Transverse colon (tissue), 4 donors: ENCODE measurements at regions not wholly inside any gene's neighbourhood (a gene's known extent, or its start where the extent isn't known, plus 50 kb on each side); places are given as distances from the start of the nearest gene placed in this dataset.

Experiments used
- DNase-seq: peaks from one replicate; pipeline ENCODE4 v3.0.0-alpha.2; 2019
- H3K27ac ChIP-seq, 4 donors: fragments of 200-600 bp; sonication (generic); 2 replicates each; pipeline ENCODE4 v1.5.1; 2016 to 2018; ENCODE audit warnings: inconsistent platforms in 4 of 4
- H3K27me3 ChIP-seq: fragments of 200-600 bp; sonication (generic); 2 replicates; pipeline ENCODE4 v1.5.1; 2017; ENCODE audit warnings: inconsistent platforms
- H3K36me3 ChIP-seq, 4 donors: fragments of 200-600 bp; sonication (generic); 2 replicates each; pipeline ENCODE4 v1.5.1; 2017 to 2019; ENCODE audit warnings: inconsistent platforms in 4 of 4
- H3K4me1 ChIP-seq, 4 donors: fragments of 200-600 bp; sonication (generic); 2 replicates each; pipeline ENCODE4 v1.5.1; 2017 to 2020; ENCODE audit warnings: inconsistent platforms in 4 of 4
- H3K4me3 ChIP-seq, 4 donors: fragments of 200-600 bp; sonication (generic); 1 replicate in 1 of 4; 2 replicates in 3 of 4; pipeline versions ENCODE4 v1.5.1 to v1.6.1; 2017 to 2019; ENCODE audit warnings: inconsistent platforms in 4 of 4
- H3K9me3 ChIP-seq, 2 donors: fragments of 200-600 bp; sonication (generic); 2 replicates each; pipeline ENCODE4 v1.5.1; 2017 to 2019; ENCODE audit warnings: inconsistent platforms in 2 of 2
- CTCF ChIP-seq, 5 experiments: fragments of 200-600 bp in 3 of 5; fragments of 450-650 bp in 2 of 5; sonication (generic) in 3 of 5; IDR thresholded peaks; 1 replicate in 2 of 5; 2 replicates in 3 of 5; pipeline ENCODE4 v1.5.1; 2016 to 2017; ENCODE audit warnings: antibody characterized with exemption in 5 of 5, inconsistent platforms in 3 of 5, mild to moderate bottlenecking in 2 of 5, moderate library complexity in 1 of 5
- EP300 ChIP-seq: sonication (generic); formaldehyde crosslinking; IDR thresholded peaks from one replicate; pipeline ENCODE4 v1.6.1; 2017; ENCODE audit warnings: antibody characterized with exemption, low read depth
- POLR2A ChIP-seq: fragments of 450-650 bp; IDR thresholded peaks from one replicate; pipeline ENCODE4 v1.6.1; 2016; ENCODE audit warnings: antibody characterized with exemption, mild to moderate bottlenecking, moderate library complexity
- POLR2AphosphoS5 ChIP-seq, 3 donors: sonication (generic); formaldehyde crosslinking; IDR thresholded peaks; one replicate each; pipeline ENCODE4 v1.6.1; 2016; ENCODE audit warnings: antibody characterized with exemption in 3 of 3
- WGBS, 2 donors: methylation state at CpG; one replicate each; pipeline ENCODE4 v1.1.5; 2018; ENCODE audit warnings: low coverage in 1 of 2; 5-methylcytosine and 5-hydroxymethylcytosine counted together
- in situ Hi-C, 4 donors: fragments of 200-750 bp; cut with MboI; loops; one replicate each; pipeline versions ENCODE4 v1.15.0 to v1.15.1; 2017; ENCODE audit warnings: low sequenced_read_pairs in 3 of 4, low pct_ligation_motif_present in 1 of 4, low pct_unique_long_range_greater_than_20kb in 1 of 4
- intact Hi-C: fragments of 100-400 bp; cut with DNase I; formaldehyde crosslinking; loops from one replicate; pipeline ENCODE4 v1.15.1; 2023; ENCODE audit warnings: low total_unique reads

DNA sequence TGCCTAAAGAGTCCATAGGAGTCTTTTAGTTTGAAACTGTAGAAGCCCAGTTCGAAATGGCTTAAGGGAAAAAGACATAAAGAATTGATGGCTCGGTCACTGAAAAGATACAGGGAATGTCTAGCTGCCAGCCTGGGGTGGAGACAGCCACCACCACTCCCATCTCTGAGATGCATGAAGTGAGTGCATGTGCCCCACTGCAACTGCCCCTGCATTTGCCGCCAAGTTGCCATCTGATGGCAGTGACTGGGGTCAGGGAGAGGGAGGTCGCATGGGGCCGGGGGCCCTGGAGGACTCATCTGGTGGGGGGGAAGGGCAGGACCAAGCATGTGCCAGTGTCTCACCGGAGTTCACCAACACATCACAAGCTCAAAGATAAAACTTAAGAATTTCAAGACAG lies 385.8 kb upstream of the SULF2 start:
- TF ChIP-seq POLR2A (no peak), POLR2AphosphoS5 (IDR thresholded peaks at IDR 0.05) (no peak), EP300 (no peak), CTCF (IDR thresholded peaks at IDR 0.05) (no peak)
- in situ Hi-C loops, result no loop called here
- DNase-seq, result no peak
- Histone ChIP-seq H3K36me3 (no peaks in the 10 kb centered on the region), H3K27me3 (peaks cover 10% of the 10 kb centered on the region), H3K27ac (no peak overlapping the region), H3K4me1 (peaks cover 0 to 3% (median 0%) of the 10 kb centered on the region in 4 donors), H3K9me3 (no peaks in the 10 kb centered on the region), H3K4me3 (no peak overlapping the region)
- intact Hi-C loops, result no loop called here
- WGBS, 2 donors, result 65 to 72% methylated on average over 4 to 6 of the region's 6 CpGs

GRCh38 chr20:48170625-48171024 lies 385.3 kb upstream of the SULF2 start:
- in situ Hi-C loops, result no loop called here
- H3K9me3 ChIP-seq, result no peaks in the 10 kb centered on the region

DNA sequence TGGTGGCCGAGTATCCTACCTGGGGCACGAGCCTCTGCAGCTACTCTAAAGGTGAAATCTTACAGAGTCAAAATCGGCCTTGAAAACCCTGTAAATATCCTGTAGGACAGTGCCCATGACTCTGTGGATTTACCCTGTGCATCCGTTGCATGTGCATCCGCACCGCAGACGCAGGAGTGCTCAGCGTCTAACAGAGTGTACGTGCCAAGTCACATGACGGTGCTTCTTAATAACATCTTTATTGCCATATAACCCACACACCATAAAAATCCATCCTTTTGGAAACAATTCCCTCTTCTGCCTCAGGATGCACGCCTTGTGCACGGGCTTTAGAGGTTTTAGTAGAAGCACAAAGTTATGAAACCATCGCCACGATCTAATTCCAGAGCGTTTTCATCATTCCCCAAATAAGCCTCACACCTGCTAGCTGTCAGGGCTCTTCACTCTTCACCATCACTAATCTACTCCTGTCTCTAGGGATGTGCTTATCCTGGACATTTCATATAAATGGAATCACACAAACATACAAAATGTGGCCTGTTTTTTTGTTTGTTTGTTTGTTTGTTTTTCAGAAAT lies 384.5 kb upstream of the SULF2 start:
- WGBS, 2 donors, result 40 to 47% methylated on average over 6 to 15 of the region's 15 CpGs
- in situ Hi-C loops (no loop called here), intact Hi-C loops (no loop called here)
- no peaks in the 10 kb centered on the region for H3K36me3 ChIP-seq
- H3K9me3 ChIP-seq, result no peaks in the 10 kb centered on the region
- peaks cover 0 to 3% (median 0%) of the 10 kb centered on the region in 4 donors for H3K4me1 ChIP-seq
- H3K27ac ChIP-seq, result no peak overlapping the region
- H3K4me3 ChIP-seq, result no peak overlapping the region
- H3K27me3 ChIP-seq, result peaks cover 10% of the 10 kb centered on the region
- DNase-seq, result no peak
- TF ChIP-seq CTCF (IDR thresholded peaks at IDR 0.05), result no peak
- TF ChIP-seq EP300, result no peak
- TF ChIP-seq POLR2AphosphoS5 (IDR thresholded peaks at IDR 0.05), result no peak
- TF ChIP-seq POLR2A, result no peak

More at GRCh38 chr20:48170625-48171024, 385.3 kb upstream of the SULF2 start:
- DNase-seq, result no peak
- Histone ChIP-seq H3K27ac (no peak overlapping the region), H3K36me3 (no peaks in the 10 kb centered on the region), H3K4me3 (no peak overlapping the region), H3K4me1 (peaks cover 0 to 3% (median 0%) of the 10 kb centered on the region in 4 donors), H3K27me3 (peaks cover 10% of the 10 kb centered on the region)
- 55 to 83% methylated on average over 1 to 2 of the region's 2 CpGs for WGBS, 2 donors
- no peak for TF ChIP-seq EP300
- TF ChIP-seq POLR2A, result no peak
- no peak for TF ChIP-seq POLR2AphosphoS5 (IDR thresholded peaks at IDR 0.05)
- no peak for TF ChIP-seq CTCF (IDR thresholded peaks at IDR 0.05)
- intact Hi-C loops, result no loop called here

DNA sequence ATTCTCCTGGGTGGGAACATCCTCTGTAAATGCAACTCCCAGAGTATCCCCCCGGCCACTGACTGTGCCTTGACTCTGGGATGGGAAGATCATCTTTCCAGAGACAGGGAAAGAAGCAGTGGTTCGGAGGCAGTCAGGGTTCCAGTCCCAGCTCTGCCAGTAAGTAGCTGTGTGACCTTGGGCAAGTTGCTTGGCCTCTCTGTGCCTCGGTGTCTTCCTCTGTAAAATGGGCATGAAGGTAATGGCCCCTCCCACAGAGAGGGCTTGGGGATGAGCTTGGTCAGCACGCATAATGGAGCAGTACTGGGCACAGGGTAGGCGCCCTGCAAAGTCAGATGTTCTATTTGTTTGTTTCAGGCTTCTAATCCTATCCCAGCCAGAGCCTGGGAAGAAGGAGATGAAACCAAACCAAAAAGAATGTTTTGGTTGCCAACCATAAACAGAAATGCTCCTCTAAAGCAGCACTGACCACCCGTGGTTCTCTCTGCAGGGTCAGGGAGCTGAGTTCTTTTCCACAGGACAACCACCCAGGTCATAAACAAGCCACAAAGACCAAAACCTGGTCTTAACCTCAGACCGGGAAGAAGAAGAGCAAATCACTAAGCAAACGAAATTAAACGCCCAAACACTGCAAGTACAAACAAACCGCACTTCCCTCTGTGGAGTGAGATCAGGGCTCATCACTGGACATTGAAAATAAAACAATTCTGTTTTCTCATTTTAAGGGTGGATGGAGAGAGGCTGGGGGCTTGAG lies 381.0 kb upstream of the SULF2 start:
- peaks cover 10% of the 10 kb centered on the region for H3K27me3 ChIP-seq
- no peak overlapping the region for H3K4me3 ChIP-seq
- WGBS, 2 donors, result 46 to 47% methylated on average over 5 to 10 of the region's 10 CpGs
- no peak for DNase-seq
- TF ChIP-seq POLR2A (no peak), POLR2AphosphoS5 (IDR thresholded peaks at IDR 0.05) (no peak), EP300 (no peak), CTCF (IDR thresholded peaks at IDR 0.05) (no peak)
- in situ Hi-C loops (no loop called here), intact Hi-C loops (no loop called here)
- H3K27ac ChIP-seq, result no peak overlapping the region
- peaks cover 0 to 3% (median 0%) of the 10 kb centered on the region in 4 donors for H3K4me1 ChIP-seq
- H3K36me3 ChIP-seq, result no peaks in the 10 kb centered on the region
- no peaks in the 10 kb centered on the region for H3K9me3 ChIP-seq
